GM12878 (cell line): ENCODE measurements at regions not wholly inside any gene's neighbourhood (a gene's known extent, or its start where the extent isn't known, plus 50 kb on each side); places are given as distances from the start of the nearest gene placed in this dataset.

Experiments
- ATAC-seq: fragments of 200-7000 bp; cut with Tn5 transposase; 3 replicates; pipeline ENCODE4 v1.9.1; 2020; ENCODE audit warnings: mild to moderate bottlenecking, moderate library complexity
- BruUV-seq: library from RNA; stranded (reverse); fragments of 400-500 nt; replicated peaks from 2 replicates; lab custom pipeline; 2021; lab: Mats Ljungman, UMichigan
- CTCF ChIA-PET: fragments of 300-600 bp; sonication (Branson Sonifier 250); formaldehyde crosslinking; extraction: SDS; loops from one replicate; lab custom pipeline; 2021; ENCODE audit warnings: inconsistent platforms; lab: Yijun Ruan, JAX
- POLR2A ChIA-PET: fragments of 350-600 bp; formaldehyde crosslinking; extraction: SDS; loops from one replicate; lab custom pipeline; 2021; ENCODE audit warnings: inconsistent platforms; lab: Charles Lee
- RAD21 ChIA-PET: fragments of 300-600 bp; sonication (Branson Sonifier 250); formaldehyde crosslinking; loops from one replicate; lab custom pipeline; 2023; ENCODE audit warnings: antibody characterized with exemption; ENCODE audit not compliant: unreplicated experiment; lab: Charles Lee
- SMC1A ChIA-PET: fragments of 300-600 bp; sonication (Branson Sonifier 250); formaldehyde crosslinking; loops from one replicate; lab custom pipeline; 2023; ENCODE audit not compliant: unreplicated experiment, uncharacterized antibody; lab: Charles Lee
- DNase-seq: peaks from one replicate; pipeline ENCODE4 v3.0.0-alpha.2; 2011; ENCODE audit warnings: low read depth, low spot score
- FAIRE-seq: peaks from 3 replicates; lab custom pipeline; 2011; peaks lifted over from hg19 to GRCh38; lab: Jason Lieb, UNC
- H2AFZ ChIP-seq: 2 replicates; pipeline ENCODE4 v1.6.0; 2011; ENCODE audit warnings: low read depth, low read length, control low read depth; ENCODE audit not compliant: control insufficient read depth
- H3K27ac ChIP-seq: 2 replicates; pipeline ENCODE4 v1.5.1; 2011; ENCODE audit warnings: control low read depth; ENCODE audit not compliant: control insufficient read depth, insufficient read depth
- H3K27me3 ChIP-seq, 2 experiments: replicated peaks in 1 of 2; 2 replicates each; pipeline versions ENCODE4 v1.6.0 to v1.6.1; 2011; ENCODE audit warnings: low read length in 1 of 2; ENCODE audit not compliant: control insufficient read depth in 2 of 2, insufficient read depth in 2 of 2
- H3K36me3 ChIP-seq, 2 experiments: 2 replicates each; pipeline ENCODE4 v1.5.1; 2011; ENCODE audit warnings: low read length in 1 of 2; ENCODE audit not compliant: control insufficient read depth in 2 of 2, insufficient read depth in 2 of 2
- H3K4me1 ChIP-seq: 2 replicates; pipeline ENCODE4 v1.6.1; 2011; ENCODE audit warnings: mild to moderate bottlenecking, low read length, moderate library complexity, mixed read lengths; ENCODE audit not compliant: control insufficient read depth, insufficient read depth
- H3K4me2 ChIP-seq: 2 replicates; pipeline ENCODE4 v1.6.0; 2011; ENCODE audit warnings: control low read depth; ENCODE audit not compliant: control insufficient read depth, insufficient read depth
- H3K4me3 ChIP-seq: fragments of 200-600 bp; sonication (generic); 2 replicates; pipeline ENCODE4 v1.5.1; 2016
- H3K79me2 ChIP-seq: 2 replicates; pipeline ENCODE4 v1.6.0; 2011; ENCODE audit warnings: low read length; ENCODE audit not compliant: control insufficient read depth, insufficient read depth
- H3K9ac ChIP-seq: 2 replicates; pipeline ENCODE4 v1.8.0; 2011; ENCODE audit warnings: low read length, control low read depth, mixed read lengths; ENCODE audit not compliant: control insufficient read depth, insufficient read depth
- H3K9me3 ChIP-seq: replicated peaks from 3 replicates; pipeline ENCODE4 v1.5.1; 2011; ENCODE audit warnings: mild to moderate bottlenecking, low read length; ENCODE audit not compliant: control insufficient read depth, insufficient read depth
- H4K20me1 ChIP-seq: 2 replicates; pipeline ENCODE4 v1.6.0; 2011; ENCODE audit not compliant: control insufficient read depth, insufficient read depth
- BMI1 ChIP-seq: fragments of 450-650 bp; IDR thresholded peaks from 2 replicates; pipeline ENCODE4 v1.6.1; 2016; ENCODE audit warnings: mild to moderate bottlenecking, moderate library complexity, borderline replicate concordance
- CBFB ChIP-seq: IDR thresholded peaks from 2 replicates; pipeline ENCODE4 v1.6.1; 2016; ENCODE audit warnings: antibody characterized with exemption, low read depth
- EED ChIP-seq: sonication (generic); IDR thresholded peaks from 2 replicates; pipeline ENCODE4 v1.6.1; 2016; ENCODE audit warnings: antibody characterized with exemption, low read depth
- NFYA ChIP-seq: IDR thresholded peaks from 2 replicates; pipeline ENCODE4 v1.6.1; 2011; ENCODE audit warnings: low read depth, mild to moderate bottlenecking, low read length, improper control_type of control experiment, borderline replicate concordance
- PBX3 ChIP-seq: IDR thresholded peaks from 2 replicates; pipeline ENCODE4 v1.6.1; 2011; ENCODE audit warnings: mild to moderate bottlenecking, low read depth, low read length, moderate library complexity; ENCODE audit not compliant: insufficient replicate concordance
- RAD51 ChIP-seq: fragments of 450-650 bp; IDR thresholded peaks from 2 replicates; pipeline ENCODE4 v1.6.1; 2016; ENCODE audit warnings: moderate library complexity, mild to moderate bottlenecking, inconsistent platforms
- ZZZ3 ChIP-seq: IDR thresholded peaks from 2 replicates; pipeline ENCODE4 v1.6.1; 2011; ENCODE audit warnings: low read depth; ENCODE audit not compliant: control insufficient read depth, insufficient read length
- WGBS: methylation state at CpG from one replicate; pipeline ENCODE4 v1.1.6; 2016; ENCODE audit warnings: low lambda C conversion rate; ENCODE audit not compliant: insufficient replicate concordance, insufficient coverage; ENCODE audit errors: missing lambda C conversion rate; 5-methylcytosine and 5-hydroxymethylcytosine counted together
- in situ Hi-C: fragments of 300-500 bp; cut with MboI; formaldehyde crosslinking; loops from 9 replicates; pipeline ENCODE4 v1.14.3; 2018; ENCODE audit warnings: mixed read lengths
- intact Hi-C: fragments of 100-400 bp; cut with micrococcal nuclease; formaldehyde crosslinking; loops from one replicate; pipeline ENCODE4 v1.14.2; 2022; ENCODE audit not compliant: unreplicated experiment
- TF ChIP-seq, protein P1 (sequence below): IDR thresholded peaks from 2 replicates; pipeline ENCODE4 v1.6.1; 2011; ENCODE audit warnings: low read depth, mild to moderate bottlenecking, low read length, moderate library complexity, borderline replicate concordance; ENCODE audit errors: extremely low read depth

DNA sequence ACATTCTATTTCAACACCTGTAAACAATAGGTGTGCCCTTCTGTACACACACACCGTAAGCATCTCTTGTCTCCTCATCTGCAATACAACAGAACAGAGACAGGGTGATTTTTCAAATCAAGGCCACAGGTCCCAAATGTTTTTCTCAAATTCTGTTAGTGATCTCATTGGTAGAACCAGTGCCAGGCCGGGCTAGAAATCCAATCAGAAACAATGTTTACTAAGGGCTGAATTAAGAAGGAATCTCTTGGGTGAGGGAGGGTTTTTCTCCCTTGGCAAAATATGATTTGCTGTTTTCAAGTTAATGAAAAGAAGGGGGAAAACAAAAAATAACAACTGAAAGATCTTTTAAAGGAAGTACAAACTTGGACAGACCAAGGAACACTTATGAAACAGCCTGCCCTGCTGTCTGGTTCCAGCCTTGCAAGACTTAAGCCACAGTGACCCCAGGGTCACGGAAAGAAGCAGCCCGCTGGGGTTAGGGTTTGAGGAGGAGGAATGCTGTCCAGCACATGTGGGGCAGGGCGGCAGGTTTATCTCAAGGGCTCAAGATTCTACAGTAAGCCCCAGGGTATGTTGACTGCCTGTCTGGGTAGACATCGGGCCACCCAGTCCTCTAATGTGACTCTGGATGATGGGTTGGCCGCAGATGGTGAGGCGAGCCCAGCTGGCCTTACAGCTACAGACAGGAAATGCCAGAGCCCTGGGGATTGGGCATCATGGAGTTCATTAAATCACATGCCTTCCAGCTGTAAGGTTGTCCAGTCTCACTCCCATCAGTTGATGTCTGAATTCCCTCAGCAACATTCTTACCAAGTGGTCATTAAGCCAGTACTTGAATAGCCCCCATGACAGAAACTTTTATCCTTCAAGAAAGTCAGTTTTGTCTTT lies 73.3 kb upstream of the SLC44A3 start:
- POLR2A ChIA-PET, result no interaction called here
- no TSS peak for BruUV-seq
- Histone ChIP-seq H2AFZ (no peak overlapping the region), H3K4me3 (no peak overlapping the region), H3K36me3 (no peaks in the 10 kb centered on the region), H3K4me2 (no peak overlapping the region), H4K20me1 (no peaks in the 10 kb centered on the region), H3K27ac (no peak overlapping the region), H3K4me1 (no peaks in the 10 kb centered on the region), H3K9me3 (no peaks in the 10 kb centered on the region), H3K79me2 (no peaks in the 10 kb centered on the region), H3K27me3 (no peaks in the 10 kb centered on the region), H3K9ac (no peak overlapping the region)
- intact Hi-C loops (no loop called here), in situ Hi-C loops (no loop called here)
- CTCF ChIA-PET, result no interaction called here
- ATAC-seq (no peak), DNase-seq (no peak), FAIRE-seq (no peak)
- TF ChIP-seq NFYA, result no peak
- no peak for TF ChIP-seq BMI1
- no peak for TF ChIP-seq CBFB
- RAD21 ChIA-PET, result no interaction called here
- SMC1A ChIA-PET, result no interaction called here
- WGBS, result 51% methylated on average over 8 of the region's 8 CpGs

- ChIA-PET SMC1A (no interaction called here), CTCF (no interaction called here), RAD21 (no interaction called here), POLR2A (no interaction called here)
- H3K4me2 ChIP-seq, result no peak overlapping the region
- H3K9me3 ChIP-seq, result no peaks in the 10 kb centered on the region
- no peaks in the 10 kb centered on the region for H3K4me1 ChIP-seq
- in situ Hi-C loops (no loop called here), intact Hi-C loops (no loop called here)
- BruUV-seq, result no TSS peak
- no peak overlapping the region for H3K4me3 ChIP-seq
- no peak for FAIRE-seq
- no peaks in the 10 kb centered on the region for H4K20me1 ChIP-seq
- no peaks in the 10 kb centered on the region for H3K79me2 ChIP-seq
- H3K36me3 ChIP-seq, result no peaks in the 10 kb centered on the region
- DNase-seq, result no peak
- no peak overlapping the region for H3K27ac ChIP-seq
- ATAC-seq, result no peak
- H3K27me3 ChIP-seq, result no peaks in the 10 kb centered on the region
- TF ChIP-seq, protein P1, sequence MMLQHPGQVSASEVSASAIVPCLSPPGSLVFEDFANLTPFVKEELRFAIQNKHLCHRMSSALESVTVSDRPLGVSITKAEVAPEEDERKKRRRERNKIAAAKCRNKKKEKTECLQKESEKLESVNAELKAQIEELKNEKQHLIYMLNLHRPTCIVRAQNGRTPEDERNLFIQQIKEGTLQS, result no peak
- TF ChIP-seq PBX3, result no peak
- no peak for TF ChIP-seq RAD51
- TF ChIP-seq ZZZ3, result no peak
- no peak for TF ChIP-seq EED
- no peak overlapping the region for H2AFZ ChIP-seq
- H3K9ac ChIP-seq, result no peak overlapping the region
Observed at GRCh38 chr1:94745742-94746141, 74.4 kb upstream of the SLC44A3 start.
